ENCODE measurements at regions not wholly inside any gene's neighbourhood (a gene's known extent, or its start where the extent isn't known, plus 50 kb on each side); places are given as distances from the start of the nearest gene placed in this dataset.

DNA sequence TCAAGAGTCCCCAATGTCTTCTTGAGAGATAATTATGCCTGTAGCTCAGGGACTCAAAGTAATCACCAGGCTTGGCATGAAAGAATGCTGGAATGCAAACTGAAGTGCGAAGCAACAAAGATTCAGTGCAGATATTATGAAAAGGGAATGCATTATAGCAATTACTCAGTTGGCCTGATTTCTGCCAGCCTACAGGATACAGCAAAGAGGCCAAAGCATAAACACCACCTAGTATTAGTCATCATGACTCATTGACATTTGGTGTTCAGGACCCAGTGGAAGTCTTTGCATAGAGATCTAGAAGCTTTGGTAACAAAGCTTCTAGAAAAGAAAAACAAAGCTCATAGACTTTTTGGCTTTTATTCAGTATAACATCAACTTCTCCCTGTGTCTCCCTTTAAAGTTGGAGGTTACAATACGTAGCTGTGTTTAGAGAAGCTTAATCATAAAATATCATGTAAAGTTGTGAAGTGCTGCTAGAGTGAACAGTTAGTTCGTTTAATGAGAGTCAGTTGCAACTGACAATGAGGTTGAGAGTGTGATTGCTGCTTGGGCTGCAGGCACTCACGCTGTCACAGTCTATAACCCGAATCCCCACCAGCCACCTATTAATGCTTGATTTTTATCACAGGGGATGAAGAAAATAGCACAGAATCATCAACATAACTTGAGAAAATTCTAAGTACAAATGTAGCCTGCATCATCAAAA, 932.7 kb downstream of the TFAP2A start:
- Histone ChIP-seq H3K9ac (ENCODE audit: low read depth in 1 of 2, low read length in 2 of 2) (no peak overlapping the region), H3K9me3 (ENCODE audit: control insufficient read depth in 4 of 4, low read length in 3 of 4) (no peaks in the 10 kb centered on the region), H3K27me3 (ENCODE audit: control insufficient read depth in 4 of 4, insufficient read depth in 4 of 4, low read length in 3 of 4) (no peaks in the 10 kb centered on the region), H3K36me3 (ENCODE audit: control insufficient read depth in 4 of 4, insufficient read depth in 3 of 4, low read depth in 1 of 4, low read length in 3 of 4) (no peaks in the 10 kb centered on the region), H3K4me3 (ENCODE audit: low read depth in 1 of 3, low read length in 3 of 3) (no peak overlapping the region), H3K4me1 (ENCODE audit: control insufficient read depth in 4 of 4, insufficient read depth in 4 of 4, low read length in 3 of 4) (no peaks in the 10 kb centered on the region), H3K27ac (ENCODE audit: low read depth in 1 of 2, low read length in 2 of 2) (no peak overlapping the region)
- 65% methylated on average over 5 of the region's 5 CpGs for WGBS
- TF ChIP-seq, protein P1, sequence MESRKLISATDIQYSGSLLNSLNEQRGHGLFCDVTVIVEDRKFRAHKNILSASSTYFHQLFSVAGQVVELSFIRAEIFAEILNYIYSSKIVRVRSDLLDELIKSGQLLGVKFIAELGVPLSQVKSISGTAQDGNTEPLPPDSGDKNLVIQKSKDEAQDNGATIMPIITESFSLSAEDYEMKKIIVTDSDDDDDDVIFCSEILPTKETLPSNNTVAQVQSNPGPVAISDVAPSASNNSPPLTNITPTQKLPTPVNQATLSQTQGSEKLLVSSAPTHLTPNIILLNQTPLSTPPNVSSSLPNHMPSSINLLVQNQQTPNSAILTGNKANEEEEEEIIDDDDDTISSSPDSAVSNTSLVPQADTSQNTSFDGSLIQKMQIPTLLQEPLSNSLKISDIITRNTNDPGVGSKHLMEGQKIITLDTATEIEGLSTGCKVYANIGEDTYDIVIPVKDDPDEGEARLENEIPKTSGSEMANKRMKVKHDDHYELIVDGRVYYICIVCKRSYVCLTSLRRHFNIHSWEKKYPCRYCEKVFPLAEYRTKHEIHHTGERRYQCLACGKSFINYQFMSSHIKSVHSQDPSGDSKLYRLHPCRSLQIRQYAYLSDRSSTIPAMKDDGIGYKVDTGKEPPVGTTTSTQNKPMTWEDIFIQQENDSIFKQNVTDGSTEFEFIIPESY (IDR thresholded peaks at IDR 0.05): no peak
- TF ChIP-seq RAD21 (IDR thresholded peaks at IDR 0.05): no peak
- TF ChIP-seq, protein P2, sequence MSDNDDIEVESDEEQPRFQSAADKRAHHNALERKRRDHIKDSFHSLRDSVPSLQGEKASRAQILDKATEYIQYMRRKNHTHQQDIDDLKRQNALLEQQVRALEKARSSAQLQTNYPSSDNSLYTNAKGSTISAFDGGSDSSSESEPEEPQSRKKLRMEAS (IDR thresholded peaks at IDR 0.05): no peak
- TF ChIP-seq, protein P3, sequence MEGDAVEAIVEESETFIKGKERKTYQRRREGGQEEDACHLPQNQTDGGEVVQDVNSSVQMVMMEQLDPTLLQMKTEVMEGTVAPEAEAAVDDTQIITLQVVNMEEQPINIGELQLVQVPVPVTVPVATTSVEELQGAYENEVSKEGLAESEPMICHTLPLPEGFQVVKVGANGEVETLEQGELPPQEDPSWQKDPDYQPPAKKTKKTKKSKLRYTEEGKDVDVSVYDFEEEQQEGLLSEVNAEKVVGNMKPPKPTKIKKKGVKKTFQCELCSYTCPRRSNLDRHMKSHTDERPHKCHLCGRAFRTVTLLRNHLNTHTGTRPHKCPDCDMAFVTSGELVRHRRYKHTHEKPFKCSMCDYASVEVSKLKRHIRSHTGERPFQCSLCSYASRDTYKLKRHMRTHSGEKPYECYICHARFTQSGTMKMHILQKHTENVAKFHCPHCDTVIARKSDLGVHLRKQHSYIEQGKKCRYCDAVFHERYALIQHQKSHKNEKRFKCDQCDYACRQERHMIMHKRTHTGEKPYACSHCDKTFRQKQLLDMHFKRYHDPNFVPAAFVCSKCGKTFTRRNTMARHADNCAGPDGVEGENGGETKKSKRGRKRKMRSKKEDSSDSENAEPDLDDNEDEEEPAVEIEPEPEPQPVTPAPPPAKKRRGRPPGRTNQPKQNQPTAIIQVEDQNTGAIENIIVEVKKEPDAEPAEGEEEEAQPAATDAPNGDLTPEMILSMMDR (IDR thresholded peaks at IDR 0.05; ENCODE audit: low read depth, low read length, missing input control): no peak
- TF ChIP-seq, protein P4, sequence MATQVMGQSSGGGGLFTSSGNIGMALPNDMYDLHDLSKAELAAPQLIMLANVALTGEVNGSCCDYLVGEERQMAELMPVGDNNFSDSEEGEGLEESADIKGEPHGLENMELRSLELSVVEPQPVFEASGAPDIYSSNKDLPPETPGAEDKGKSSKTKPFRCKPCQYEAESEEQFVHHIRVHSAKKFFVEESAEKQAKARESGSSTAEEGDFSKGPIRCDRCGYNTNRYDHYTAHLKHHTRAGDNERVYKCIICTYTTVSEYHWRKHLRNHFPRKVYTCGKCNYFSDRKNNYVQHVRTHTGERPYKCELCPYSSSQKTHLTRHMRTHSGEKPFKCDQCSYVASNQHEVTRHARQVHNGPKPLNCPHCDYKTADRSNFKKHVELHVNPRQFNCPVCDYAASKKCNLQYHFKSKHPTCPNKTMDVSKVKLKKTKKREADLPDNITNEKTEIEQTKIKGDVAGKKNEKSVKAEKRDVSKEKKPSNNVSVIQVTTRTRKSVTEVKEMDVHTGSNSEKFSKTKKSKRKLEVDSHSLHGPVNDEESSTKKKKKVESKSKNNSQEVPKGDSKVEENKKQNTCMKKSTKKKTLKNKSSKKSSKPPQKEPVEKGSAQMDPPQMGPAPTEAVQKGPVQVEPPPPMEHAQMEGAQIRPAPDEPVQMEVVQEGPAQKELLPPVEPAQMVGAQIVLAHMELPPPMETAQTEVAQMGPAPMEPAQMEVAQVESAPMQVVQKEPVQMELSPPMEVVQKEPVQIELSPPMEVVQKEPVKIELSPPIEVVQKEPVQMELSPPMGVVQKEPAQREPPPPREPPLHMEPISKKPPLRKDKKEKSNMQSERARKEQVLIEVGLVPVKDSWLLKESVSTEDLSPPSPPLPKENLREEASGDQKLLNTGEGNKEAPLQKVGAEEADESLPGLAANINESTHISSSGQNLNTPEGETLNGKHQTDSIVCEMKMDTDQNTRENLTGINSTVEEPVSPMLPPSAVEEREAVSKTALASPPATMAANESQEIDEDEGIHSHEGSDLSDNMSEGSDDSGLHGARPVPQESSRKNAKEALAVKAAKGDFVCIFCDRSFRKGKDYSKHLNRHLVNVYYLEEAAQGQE (IDR thresholded peaks at IDR 0.05): no peak
- no peak for TF ChIP-seq FOXA1 (IDR thresholded peaks at IDR 0.05)
- no peak for TF ChIP-seq NR2F2 (IDR thresholded peaks at IDR 0.05)
- TF ChIP-seq, protein P5, sequence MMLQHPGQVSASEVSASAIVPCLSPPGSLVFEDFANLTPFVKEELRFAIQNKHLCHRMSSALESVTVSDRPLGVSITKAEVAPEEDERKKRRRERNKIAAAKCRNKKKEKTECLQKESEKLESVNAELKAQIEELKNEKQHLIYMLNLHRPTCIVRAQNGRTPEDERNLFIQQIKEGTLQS (IDR thresholded peaks at IDR 0.05): no peak
- no peak for TF ChIP-seq JUND (IDR thresholded peaks at IDR 0.05)
- TF ChIP-seq TAF1 (conservative IDR thresholded peaks at IDR 0.05): no peak
- no peak for TF ChIP-seq FOXA2 (IDR thresholded peaks at IDR 0.05)
- TF ChIP-seq GABPA (IDR thresholded peaks at IDR 0.05 in 1 of 2, conservative IDR thresholded peaks at IDR 0.05 in 1 of 2): no peak
- TF ChIP-seq HNF4A (conservative IDR thresholded peaks at IDR 0.05): no peak
- TF ChIP-seq SP1 (IDR thresholded peaks at IDR 0.05): no peak
- TF ChIP-seq EGR1 (IDR thresholded peaks at IDR 0.05; ENCODE audit: low read depth in 2 of 2): no peak
- no peak for DNase-seq (ENCODE audit: low spot score)

Data from liver (tissue), 8 donors.